GM19193 (cell line): ENCODE measurements at regions not wholly inside any gene's neighbourhood (a gene's known extent, or its start where the extent isn't known, plus 50 kb on each side); places are given as distances from the start of the nearest gene placed in this dataset.

Source experiments
- POLR2A ChIP-seq: IDR thresholded peaks from 4 replicates; pipeline ENCODE4 v1.6.1; 2011; ENCODE audit not compliant: insufficient read depth, insufficient read length; ENCODE audit errors: extremely low read depth

DNA sequence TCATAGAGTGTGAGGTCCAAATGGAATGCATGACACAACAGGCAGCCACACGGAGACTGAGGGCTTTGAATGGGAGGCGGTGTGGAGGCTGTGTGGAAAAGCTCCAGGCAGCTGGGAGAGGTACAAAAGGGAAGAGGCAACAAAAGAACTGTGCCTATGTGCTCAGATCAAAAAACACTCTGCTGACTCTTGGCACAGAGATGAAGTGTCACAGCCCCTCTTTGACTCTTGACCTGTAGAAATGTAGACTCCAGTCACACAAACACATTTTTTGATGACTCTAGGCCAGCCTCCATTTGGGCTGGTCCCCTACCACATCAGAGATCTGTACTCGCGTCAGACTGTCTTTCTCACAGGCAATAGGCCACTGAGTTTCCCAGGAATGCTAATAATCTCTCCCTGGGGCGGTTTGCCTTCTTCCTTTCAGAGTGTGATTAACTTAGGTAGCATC, 456.0 kb downstream of the TUSC7 start:
- TF ChIP-seq POLR2A: no peak

DNA sequence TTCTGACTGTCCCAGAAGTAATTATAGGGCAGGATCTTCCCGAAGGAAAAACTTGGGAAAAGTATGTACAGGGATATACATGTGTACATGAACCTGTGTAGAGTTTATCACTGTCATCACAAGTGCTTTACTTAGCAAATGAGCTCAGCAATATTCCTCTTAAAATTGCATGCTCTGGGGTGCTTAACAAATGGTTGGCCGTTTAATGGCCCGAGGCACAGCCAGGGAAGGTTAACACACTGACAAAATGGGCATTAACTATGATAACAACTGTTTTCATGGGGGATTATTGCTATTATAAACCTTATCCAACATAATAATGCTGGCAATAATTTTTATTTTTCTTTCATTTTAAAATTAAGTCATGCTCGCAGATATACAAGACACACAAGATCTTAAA, 459.3 kb downstream of the TUSC7 start:
- TF ChIP-seq POLR2A: no peak

DNA sequence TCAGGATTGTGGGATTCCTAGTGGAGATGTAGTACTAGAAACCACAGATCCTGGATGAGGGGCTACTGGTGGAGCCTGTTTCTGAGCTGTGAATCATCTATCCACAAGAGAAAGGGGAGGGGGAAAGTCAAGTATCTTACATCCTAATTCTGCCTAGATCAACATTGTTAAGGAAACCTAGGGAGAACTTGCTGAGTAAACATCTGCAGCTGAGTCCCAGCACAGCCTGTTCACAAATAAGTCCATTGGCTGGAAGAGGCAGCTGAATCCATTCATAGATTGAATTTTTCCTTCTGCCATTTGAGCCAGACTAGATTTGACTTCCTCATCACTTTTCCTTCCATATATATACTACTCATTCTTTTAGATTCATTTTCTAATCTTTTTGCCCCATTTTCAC, 460.5 kb downstream of the TUSC7 start:
- no peak for TF ChIP-seq POLR2A

DNA sequence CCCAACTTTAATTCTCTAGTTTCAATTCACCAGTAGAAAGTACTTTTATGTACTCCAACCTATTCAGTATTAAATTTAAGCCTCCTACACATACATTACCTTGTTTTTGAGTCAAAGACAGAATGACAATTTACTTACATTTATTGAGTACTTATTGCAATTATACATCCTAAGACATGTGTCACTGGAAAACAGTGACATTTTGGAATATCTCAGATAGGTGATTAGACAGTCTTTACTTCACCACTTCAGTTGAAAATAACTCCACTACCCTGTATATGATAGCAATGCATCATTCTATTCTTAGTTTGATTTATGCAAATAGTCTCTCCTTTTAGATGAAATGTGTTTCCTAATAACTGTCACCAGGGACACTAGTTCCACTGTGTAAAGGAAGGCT, 461.5 kb downstream of the TUSC7 start:
- TF ChIP-seq POLR2A: no peak

DNA sequence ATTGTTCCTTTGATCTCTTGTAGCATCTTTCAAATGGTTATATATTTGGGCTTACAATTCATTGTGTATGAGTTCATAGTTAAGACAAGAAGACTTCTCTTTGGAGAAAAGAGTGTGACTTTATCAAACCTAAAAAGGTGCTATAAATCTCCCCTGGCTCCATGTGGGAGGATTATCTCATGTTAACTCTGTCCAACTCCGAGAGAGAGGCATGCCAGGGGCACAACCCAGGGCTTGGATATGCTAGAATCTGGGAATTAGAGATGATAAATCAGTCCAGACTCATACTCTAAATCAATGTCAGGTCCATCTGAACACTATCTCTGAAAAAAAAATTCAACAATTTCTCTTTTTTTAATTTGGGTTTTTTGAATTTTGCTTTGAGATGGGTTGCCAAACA, 462.8 kb downstream of the TUSC7 start:
- TF ChIP-seq POLR2A: no peak

DNA sequence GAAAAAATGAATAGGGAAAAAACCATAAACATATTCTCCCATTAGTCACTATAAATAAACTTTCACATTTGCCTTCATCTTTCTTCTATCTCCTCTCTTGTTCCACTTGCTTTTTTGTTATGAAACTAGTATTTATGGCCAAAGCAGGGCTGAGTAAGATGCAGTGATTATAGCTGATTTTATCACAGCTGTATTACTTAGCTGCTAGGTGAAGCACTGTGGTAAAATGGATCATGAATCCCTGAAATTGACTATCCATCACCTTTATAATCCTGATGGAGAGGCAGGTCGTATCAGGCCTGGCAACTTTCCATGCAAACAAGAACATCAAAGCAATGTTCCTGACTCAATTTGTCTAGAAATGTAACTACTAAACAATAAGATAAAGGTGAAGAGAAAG, 471.6 kb downstream of the TUSC7 start:
- TF ChIP-seq POLR2A: no peak

DNA sequence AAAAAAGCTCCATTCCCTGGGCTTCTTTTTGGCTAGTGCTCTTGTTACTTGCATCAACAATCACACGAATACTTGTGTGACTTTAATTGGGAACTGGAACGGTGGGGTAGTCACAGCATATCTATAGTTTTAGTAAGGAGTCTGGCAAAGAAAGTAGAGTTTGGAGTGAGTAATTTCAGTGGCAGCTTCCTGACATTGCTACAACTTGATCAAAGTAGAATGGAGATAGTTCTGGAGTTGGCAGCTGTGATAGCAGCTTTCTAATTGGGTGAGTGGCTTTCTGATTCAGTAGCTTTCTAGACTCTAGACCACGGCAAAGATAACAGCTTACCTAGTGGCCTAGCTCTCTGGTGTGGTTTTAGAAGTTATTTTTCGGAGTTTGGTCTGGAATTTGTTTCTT, 475.0 kb downstream of the TUSC7 start:
- TF ChIP-seq POLR2A: no peak

DNA sequence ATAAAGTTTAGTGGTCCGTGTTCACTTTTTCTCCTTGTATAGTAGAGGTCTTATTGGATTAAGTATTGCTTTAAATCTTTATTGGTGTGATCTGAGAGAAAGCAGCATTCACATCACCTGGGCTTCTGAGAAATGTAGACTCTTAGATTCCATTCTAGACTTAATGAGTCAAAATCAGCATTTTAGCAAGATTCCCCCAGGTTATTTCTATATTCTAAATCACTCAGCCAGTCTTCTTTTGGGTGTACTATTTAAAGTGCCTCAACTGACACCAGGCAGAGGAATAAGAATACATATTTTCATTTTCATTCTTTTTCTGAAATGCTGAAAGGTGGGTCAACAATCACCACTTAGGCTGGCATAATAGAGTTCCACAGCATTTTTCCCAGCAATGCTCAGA, 481.7 kb downstream of the TUSC7 start:
- TF ChIP-seq POLR2A: no peak

DNA sequence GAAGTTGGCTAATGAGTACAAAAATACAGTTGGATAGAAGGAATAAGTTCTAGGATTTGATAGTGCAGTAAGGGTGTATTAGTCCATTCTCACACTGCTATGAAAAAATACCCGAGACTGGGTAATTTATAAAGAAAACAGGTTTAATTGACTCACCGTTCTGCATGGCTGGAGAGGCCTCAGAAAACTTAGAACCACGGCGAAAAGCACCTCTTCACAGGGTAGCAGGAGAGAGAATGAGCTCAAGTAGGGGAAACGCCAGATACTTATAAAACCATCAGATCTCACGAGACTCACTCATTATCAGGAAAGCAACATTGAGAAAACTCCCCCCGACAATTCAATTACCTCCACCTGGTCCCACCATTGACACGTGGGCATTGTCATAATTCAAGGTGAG, 483.3 kb downstream of the TUSC7 start:
- TF ChIP-seq POLR2A: no peak

DNA sequence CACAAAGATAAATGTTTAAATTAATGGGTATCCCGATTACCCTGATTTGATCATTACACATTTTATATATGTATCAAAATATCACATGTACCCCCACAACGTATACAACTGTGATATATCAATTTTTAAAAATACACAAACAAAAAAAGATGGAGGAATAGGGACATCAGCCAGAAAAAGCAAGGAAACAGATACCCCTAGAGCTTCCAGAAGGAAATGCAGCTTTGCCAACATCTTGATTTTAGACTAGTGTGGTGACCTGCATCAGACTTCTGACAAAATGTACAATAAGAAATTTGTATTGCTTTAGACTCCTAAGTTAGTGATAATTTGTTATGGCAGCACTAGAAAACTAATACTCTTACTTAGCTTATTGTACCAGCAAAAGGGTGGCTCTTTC, 483.8 kb downstream of the TUSC7 start:
- no peak for TF ChIP-seq POLR2A

DNA sequence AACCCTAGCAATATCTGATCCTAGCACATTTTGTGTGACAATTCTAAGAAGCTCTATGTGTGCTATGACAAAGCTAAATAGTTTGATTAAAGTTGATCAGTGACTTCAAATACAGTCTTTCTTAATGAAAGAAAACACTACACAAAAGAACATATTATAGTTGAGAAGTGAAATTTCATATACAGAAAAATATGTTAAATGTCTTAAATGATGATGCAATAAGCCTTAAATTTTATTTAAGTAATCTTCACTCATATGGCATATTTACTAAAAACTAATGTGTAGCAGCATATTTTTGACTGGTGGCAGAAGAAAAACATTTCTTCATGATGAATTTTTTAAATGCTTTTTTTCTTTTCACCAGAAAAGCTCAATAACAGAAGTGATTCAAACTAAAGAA, 485.5 kb downstream of the TUSC7 start:
- no peak for TF ChIP-seq POLR2A

DNA sequence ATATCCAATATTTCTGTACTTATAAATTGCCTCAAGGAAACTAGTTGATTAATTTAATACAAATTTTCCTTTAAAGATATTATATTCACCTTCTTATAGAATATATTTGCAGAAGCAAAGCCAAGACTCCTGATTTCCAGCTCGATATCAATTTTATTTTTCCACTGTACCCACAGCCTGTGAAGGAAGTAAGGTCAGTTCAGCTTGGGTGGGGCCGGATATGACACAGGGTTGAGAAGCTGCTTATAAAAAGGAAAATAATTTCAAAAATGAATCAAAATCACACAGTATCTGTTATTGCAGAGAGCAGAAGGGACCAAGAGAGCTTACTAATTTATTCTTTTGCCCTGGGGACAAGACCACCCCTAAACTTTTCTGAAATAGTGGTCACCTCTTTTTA, 491.4 kb downstream of the TUSC7 start:
- no peak for TF ChIP-seq POLR2A

DNA sequence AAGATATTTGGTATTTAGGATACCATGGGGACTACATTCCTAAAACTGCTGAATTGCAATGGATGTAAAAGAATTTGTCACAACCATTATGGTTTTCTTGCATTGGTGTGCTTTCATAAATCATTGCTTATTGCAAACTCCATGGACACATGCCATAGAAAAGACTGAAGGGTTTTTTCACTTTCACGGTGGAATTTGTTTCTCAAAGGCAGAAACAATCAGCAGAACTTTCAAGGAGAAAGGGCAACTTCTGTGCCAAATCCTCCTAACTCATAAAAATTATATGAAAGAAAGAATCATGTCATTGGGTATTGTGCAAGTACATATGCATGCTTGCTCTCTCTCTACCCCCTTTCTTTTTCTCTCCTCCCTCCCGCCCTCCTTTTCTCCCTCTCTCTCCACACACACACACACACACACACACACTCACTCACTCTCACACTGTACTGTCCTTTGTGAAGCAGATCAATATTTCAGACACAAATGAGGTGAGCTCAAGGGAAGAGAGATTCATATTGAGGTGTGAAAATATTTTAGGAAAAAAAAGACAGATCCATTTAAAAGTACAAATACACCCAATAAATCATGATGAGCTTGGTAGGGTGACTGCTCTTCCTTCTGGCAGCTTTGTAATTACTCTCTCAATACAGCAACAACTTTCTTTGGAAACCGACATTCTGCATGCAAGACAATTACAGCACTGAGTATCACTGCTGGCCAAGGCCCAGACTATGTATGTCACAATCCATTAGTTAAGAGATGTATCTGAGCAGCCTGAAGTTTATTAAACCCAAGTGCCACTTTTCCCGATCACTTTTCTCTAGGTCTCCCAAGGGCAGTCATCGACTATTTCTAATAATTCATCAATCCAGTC, 492.6 kb downstream of the TUSC7 start:
- TF ChIP-seq POLR2A: no peak

DNA sequence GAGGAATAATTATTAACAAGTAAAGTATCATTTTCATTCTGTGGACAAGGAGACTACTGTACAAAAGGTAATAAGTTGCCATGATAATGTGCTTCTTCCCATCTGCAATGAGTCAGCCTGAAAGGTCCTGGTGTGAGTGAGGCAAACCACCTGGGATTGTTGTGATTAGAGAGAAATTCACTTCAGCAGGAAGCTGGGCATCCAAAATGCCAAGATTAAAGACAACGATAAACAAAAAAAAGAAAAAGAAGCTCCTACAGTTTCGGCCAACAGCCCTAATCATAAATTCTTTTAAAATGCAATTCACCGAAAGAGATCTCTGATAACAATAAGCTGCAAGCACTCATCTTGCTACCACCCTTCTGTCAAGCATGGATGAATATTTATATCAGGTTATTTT, 507.8 kb downstream of the TUSC7 start:
- TF ChIP-seq POLR2A: no peak

DNA sequence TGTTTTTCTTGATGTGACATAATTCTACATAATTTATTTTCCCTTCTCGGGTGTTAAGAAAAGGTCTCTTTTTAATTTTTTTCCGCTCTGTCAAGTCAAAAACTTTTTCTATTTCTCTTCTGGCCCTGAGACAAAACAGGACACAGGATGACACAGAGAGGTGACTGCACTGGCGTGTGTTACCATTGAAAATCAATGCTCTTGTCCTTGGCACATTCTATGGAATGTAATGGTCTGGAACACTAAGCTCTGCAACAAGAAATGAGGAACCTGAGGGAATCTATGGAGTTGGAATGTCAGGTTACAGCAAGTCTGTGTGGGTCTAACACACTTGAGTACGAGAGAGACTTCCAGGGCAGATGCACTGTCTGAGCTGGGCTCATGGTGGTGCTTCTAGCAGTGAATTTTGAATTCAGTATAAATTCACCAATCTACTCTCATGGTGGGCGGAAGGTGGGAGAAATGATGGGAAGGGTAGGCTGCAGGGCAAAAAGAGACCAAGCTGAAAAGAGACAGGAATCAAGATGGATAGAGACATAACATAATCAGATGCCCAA, 508.3 kb downstream of the TUSC7 start:
- TF ChIP-seq POLR2A: no peak

DNA sequence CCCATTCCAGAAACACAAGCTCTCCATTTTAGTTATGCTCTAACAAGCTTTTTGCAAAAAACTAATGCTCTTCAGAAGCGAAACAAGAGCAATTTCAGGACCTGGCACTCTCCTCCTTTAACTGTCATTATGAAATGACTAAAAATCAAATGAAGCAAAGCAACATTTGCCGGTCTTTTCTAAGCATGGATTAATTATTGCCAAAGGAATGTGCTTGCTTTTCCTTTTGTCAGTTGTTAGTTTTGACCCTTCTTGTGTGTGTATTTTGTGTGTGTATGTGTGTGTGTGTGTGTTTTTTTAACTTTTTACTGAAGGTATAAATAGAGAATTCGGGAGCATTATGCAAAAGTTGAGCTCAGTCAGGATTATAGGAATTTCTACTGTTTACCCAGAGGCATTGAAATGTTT, 509.1 kb downstream of the TUSC7 start:
- TF ChIP-seq POLR2A: no peak

DNA sequence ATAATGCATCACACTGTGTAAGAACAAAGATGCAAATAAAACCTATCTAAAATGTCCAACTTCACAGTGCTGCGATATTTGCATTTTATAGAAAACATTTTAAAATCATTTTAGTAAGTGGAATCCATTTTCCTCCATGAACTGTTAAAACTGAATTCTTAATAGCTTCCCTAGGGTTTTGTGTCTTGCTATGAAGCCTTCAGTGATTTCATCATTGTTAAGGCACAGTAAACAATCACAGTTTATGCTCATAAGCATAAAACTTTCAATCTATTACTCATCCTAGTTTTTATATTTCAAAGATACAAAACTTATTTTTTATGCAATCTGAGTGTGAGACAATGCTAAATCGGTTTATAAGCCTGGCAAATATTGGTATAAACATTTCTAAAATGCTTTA, 509.7 kb downstream of the TUSC7 start:
- no peak for TF ChIP-seq POLR2A

DNA sequence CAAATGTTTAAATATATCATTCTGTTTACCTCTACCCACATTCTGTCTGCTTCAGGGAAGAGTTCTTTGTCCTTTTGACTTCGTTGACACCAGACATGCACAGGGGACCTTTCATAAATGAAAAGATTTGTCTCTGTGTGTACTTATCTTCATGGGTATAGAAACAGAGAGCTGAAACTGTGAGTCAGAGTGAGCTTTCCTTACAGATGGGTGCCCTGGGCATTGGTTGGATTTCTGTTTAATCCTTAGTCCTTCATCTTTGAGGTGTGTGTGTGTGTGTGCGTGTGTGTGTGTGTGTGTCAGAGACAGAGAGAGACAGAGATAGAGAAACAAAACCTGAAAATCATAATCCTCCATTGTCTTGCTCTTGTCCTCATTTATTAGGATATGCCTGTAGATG, 517.4 kb downstream of the TUSC7 start:
- TF ChIP-seq POLR2A: no peak

DNA sequence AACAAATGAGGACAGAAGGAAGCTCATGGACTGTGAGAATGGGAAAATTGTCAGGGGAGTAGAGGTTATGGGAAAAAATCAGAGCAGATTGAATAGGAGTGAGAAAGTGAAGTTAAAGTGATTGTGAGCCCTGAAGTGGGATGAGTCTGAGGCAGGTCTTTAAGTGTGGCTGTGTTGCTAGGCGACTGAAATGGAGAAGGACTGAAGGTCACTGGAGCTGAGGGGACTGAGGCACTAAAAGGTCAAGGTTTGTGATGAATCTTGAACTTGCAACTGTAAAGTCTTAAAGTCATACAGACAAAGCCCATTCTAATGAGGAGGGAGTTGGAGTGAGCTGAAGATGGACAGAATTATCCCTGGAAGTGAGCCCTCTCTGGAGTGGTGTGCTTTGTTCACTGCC, 518.9 kb downstream of the TUSC7 start:
- TF ChIP-seq POLR2A: no peak
